HCT116 (cell line): ENCODE measurements at regions not wholly inside any gene's neighbourhood (a gene's known extent, or its start where the extent isn't known, plus 50 kb on each side); places are given as distances from the start of the nearest gene placed in this dataset.

ENCODE experiments used
- ATAC-seq: fragments of 200-7000 bp; cut with Tn5 transposase; 2 replicates; pipeline ENCODE4 v1.9.1; 2020; ENCODE audit warnings: mild to moderate bottlenecking, moderate library complexity
- BruUV-seq: library from RNA; stranded (reverse); fragments of 400-500 nt; replicated peaks from 2 replicates; lab custom pipeline; 2021; lab: Mats Ljungman, UMichigan
- CTCF ChIA-PET: fragments of 300-600 bp; sonication (Branson Sonifier 250); formaldehyde crosslinking; loops from one replicate; lab custom pipeline; 2021; ENCODE audit warnings: antibody characterized with exemption; lab: Charles Lee
- POLR2A ChIA-PET: fragments of 300-600, 350-600 bp; sonication (Branson Sonifier 250); formaldehyde crosslinking; loops from one replicate; lab custom pipeline; 2021; ENCODE audit warnings: antibody characterized with exemption; lab: Charles Lee
- RAD21 ChIA-PET, 2 experiments: fragments of 300-600 bp; sonication (Branson Sonifier 250); formaldehyde crosslinking; loops; one replicate each; lab custom pipeline; 2023; ENCODE audit warnings: low total read pairs in 2 of 2; ENCODE audit not compliant: uncharacterized antibody in 2 of 2, unreplicated experiment in 2 of 2, low non-redundant PET in 1 of 2; lab: Charles Lee
- DNase-seq: peaks from one replicate; pipeline ENCODE4 v3.0.0-alpha.2; 2010; ENCODE audit warnings: low read depth, low spot score
- H2AFZ ChIP-seq: fragments of 200-600 bp; shearing (Covaris generic), sonication (generic); 2 replicates; pipeline ENCODE4 v1.6.1; 2017; ENCODE audit warnings: low read depth, mixed run types, mixed read lengths, antibody characterized with exemption, low read length; ENCODE audit not compliant: poor library complexity, severe bottlenecking
- H3K27ac ChIP-seq: 2 replicates; pipeline ENCODE4 v1.5.1; 2012; ENCODE audit warnings: low read depth, low read length
- H3K27me3 ChIP-seq: fragments of 200-600 bp; sonication (generic); 2 replicates; pipeline ENCODE4 v1.6.1; 2016; ENCODE audit warnings: mixed run types, low read length, mixed read lengths; ENCODE audit not compliant: insufficient read depth
- H3K36me3 ChIP-seq, 2 experiments: fragments of 200-500 bp in 1 of 2; fragments of 200-600 bp in 1 of 2; sonication (Bioruptor generic) in 1 of 2; sonication (generic) in 1 of 2; 2 replicates each; pipeline versions ENCODE4 v1.5.1 to v1.6.1; 2014 to 2016; ENCODE audit warnings: low read length in 2 of 2, inconsistent platforms in 1 of 2, mixed read lengths in 1 of 2, mixed run types in 1 of 2; ENCODE audit not compliant: insufficient read depth in 2 of 2, control insufficient read depth in 1 of 2
- H3K4me1 ChIP-seq, 2 experiments: fragments of 200-600 bp in 1 of 2; sonication (generic) in 1 of 2; 2 replicates each; pipeline versions ENCODE4 v1.5.1 to v1.6.1; 2012 to 2017; ENCODE audit warnings: low read length in 2 of 2, inconsistent platforms in 1 of 2, mild to moderate bottlenecking in 1 of 2, mixed read lengths in 1 of 2, mixed run types in 1 of 2, moderate library complexity in 1 of 2; ENCODE audit not compliant: insufficient read depth in 2 of 2, control insufficient read depth in 1 of 2
- H3K4me2 ChIP-seq: fragments of 200-600 bp; sonication (generic); 2 replicates; pipeline ENCODE4 v1.6.1; 2017; ENCODE audit warnings: mixed run types, low read length, mixed read lengths
- H3K4me3 ChIP-seq, 2 experiments: fragments of 200-600 bp in 1 of 2; sonication (generic) in 1 of 2; replicated peaks in 1 of 2; 2 replicates each; pipeline ENCODE4 v1.5.1; 2011 to 2016; ENCODE audit warnings: low read length in 2 of 2, control low read depth in 1 of 2, low read depth in 1 of 2, mild to moderate bottlenecking in 1 of 2, mixed read lengths in 1 of 2, mixed run types in 1 of 2
- H3K79me2 ChIP-seq: fragments of 200-600 bp; sonication (generic); 2 replicates; pipeline ENCODE4 v1.6.1; 2017; ENCODE audit warnings: mild to moderate bottlenecking, mixed run types, low read length, moderate library complexity, mixed read lengths; ENCODE audit not compliant: insufficient read depth
- H3K9ac ChIP-seq: fragments of 200-600 bp; sonication (generic); 2 replicates; pipeline ENCODE4 v1.6.1; 2016; ENCODE audit warnings: low read length, mixed read lengths
- H3K9me2 ChIP-seq: fragments of 200-600 bp; sonication (generic), shearing (Covaris generic); 2 replicates; pipeline ENCODE4 v1.6.1; 2017; ENCODE audit warnings: mixed run types, mild to moderate bottlenecking, moderate library complexity; ENCODE audit not compliant: insufficient read depth
- H3K9me3 ChIP-seq, 2 experiments: fragments of 200-500 bp in 1 of 2; fragments of 200-600 bp in 1 of 2; sonication (Bioruptor generic) in 1 of 2; sonication (generic) in 1 of 2; 2 replicates each; pipeline ENCODE4 v1.6.1; 2014 to 2017; ENCODE audit warnings: low read length in 2 of 2, mixed read lengths in 2 of 2, inconsistent platforms in 1 of 2, low read depth in 1 of 2, mild to moderate bottlenecking in 1 of 2, mixed run types in 1 of 2, moderate library complexity in 1 of 2; ENCODE audit not compliant: control insufficient read depth in 1 of 2, insufficient read depth in 1 of 2
- H4K20me1 ChIP-seq: fragments of 200-600 bp; sonication (generic), shearing (Covaris generic); 2 replicates; pipeline ENCODE4 v1.6.1; 2017; ENCODE audit warnings: mixed run types, mild to moderate bottlenecking, moderate library complexity; ENCODE audit not compliant: insufficient read depth
- CBX3 ChIP-seq: IDR thresholded peaks from 2 replicates; pipeline ENCODE4 v1.6.1; 2012; ENCODE audit warnings: low read depth
- CEBPB ChIP-seq: IDR thresholded peaks from 2 replicates; pipeline ENCODE4 v1.6.1; 2012; ENCODE audit warnings: low read depth
- EGR1 ChIP-seq: IDR thresholded peaks from 2 replicates; pipeline ENCODE4 v1.6.1; 2012; ENCODE audit warnings: low read depth
- ELF1 ChIP-seq: IDR thresholded peaks from 2 replicates; pipeline ENCODE4 v1.6.1; 2012; ENCODE audit warnings: low read depth, borderline replicate concordance
- EZH2 ChIP-seq: fragments of 200-600 bp; sonication (generic); IDR thresholded peaks from 2 replicates; pipeline ENCODE4 v1.6.1; 2017; ENCODE audit warnings: antibody characterized with exemption, mixed run types
- JUND ChIP-seq: IDR thresholded peaks from 2 replicates; pipeline ENCODE4 v1.6.1; 2012
- POLR2A ChIP-seq: IDR thresholded peaks from 2 replicates; pipeline ENCODE4 v1.7.0; 2011; ENCODE audit warnings: borderline replicate concordance; ENCODE audit not compliant: insufficient read depth, insufficient read length; ENCODE audit errors: extremely low read depth
- POLR2AphosphoS5 ChIP-seq: IDR thresholded peaks from 2 replicates; pipeline ENCODE4 v1.6.1; 2011; ENCODE audit warnings: mild to moderate bottlenecking, low read depth, low read length, moderate library complexity
- RAD21 ChIP-seq: IDR thresholded peaks from 2 replicates; pipeline ENCODE4 v1.6.1; 2012; ENCODE audit warnings: low read depth, mild to moderate bottlenecking
- SIN3A ChIP-seq: IDR thresholded peaks from 2 replicates; pipeline ENCODE4 v1.6.1; 2012; ENCODE audit warnings: low read depth
- SP1 ChIP-seq: IDR thresholded peaks from 2 replicates; pipeline ENCODE4 v1.6.1; 2012; ENCODE audit warnings: low read depth
- TCF7L2 ChIP-seq: IDR thresholded peaks from 2 replicates; pipeline ENCODE4 v1.7.0; 2011; ENCODE audit warnings: borderline replicate concordance, inconsistent platforms; ENCODE audit not compliant: insufficient read depth, insufficient read length; ENCODE audit errors: extremely low read depth
- ZFX ChIP-seq: fragments of 450-650 bp; IDR thresholded peaks from 2 replicates; pipeline ENCODE4 v1.6.1; 2017
- ZNF274 ChIP-seq: fragments of 200-500 bp; sonication (Bioruptor generic); IDR thresholded peaks from 2 replicates; pipeline ENCODE4 v1.6.1; 2014; ENCODE audit warnings: mild to moderate bottlenecking, low read depth, low read length, inconsistent platforms
- intact Hi-C: fragments of 100-400 bp; cut with micrococcal nuclease; formaldehyde crosslinking; loops from 2 replicates; pipeline ENCODE4 v1.10.0; 2022
- TF ChIP-seq, protein P1 (sequence below), 3 experiments: fragments of 200-600 bp in 1 of 3; sonication (generic) in 1 of 3; IDR thresholded peaks in 2 of 3; conservative IDR thresholded peaks in 1 of 3; 2 replicates each; pipeline ENCODE4 v1.5.1; 2012 to 2017; ENCODE audit warnings: low read depth in 2 of 3, low read length in 2 of 3, antibody characterized with exemption in 1 of 3, borderline replicate concordance in 1 of 3, control low read depth in 1 of 3, mild to moderate bottlenecking in 1 of 3, mixed read lengths in 1 of 3, mixed run types in 1 of 3, moderate library complexity in 1 of 3; ENCODE audit not compliant: insufficient read depth in 1 of 3
- TF ChIP-seq, protein P2 (sequence below): IDR thresholded peaks from 2 replicates; pipeline ENCODE4 v1.6.1; 2011; ENCODE audit warnings: mild to moderate bottlenecking, low read length, moderate library complexity; ENCODE audit not compliant: insufficient replicate concordance; ENCODE audit errors: extremely low read depth
- TF ChIP-seq, protein P3 (sequence below): IDR thresholded peaks from 2 replicates; pipeline ENCODE4 v1.6.1; 2012; ENCODE audit warnings: low read depth
- TF ChIP-seq, protein P4 (sequence below): IDR thresholded peaks from 2 replicates; pipeline ENCODE4 v1.6.1; 2012

DNA sequence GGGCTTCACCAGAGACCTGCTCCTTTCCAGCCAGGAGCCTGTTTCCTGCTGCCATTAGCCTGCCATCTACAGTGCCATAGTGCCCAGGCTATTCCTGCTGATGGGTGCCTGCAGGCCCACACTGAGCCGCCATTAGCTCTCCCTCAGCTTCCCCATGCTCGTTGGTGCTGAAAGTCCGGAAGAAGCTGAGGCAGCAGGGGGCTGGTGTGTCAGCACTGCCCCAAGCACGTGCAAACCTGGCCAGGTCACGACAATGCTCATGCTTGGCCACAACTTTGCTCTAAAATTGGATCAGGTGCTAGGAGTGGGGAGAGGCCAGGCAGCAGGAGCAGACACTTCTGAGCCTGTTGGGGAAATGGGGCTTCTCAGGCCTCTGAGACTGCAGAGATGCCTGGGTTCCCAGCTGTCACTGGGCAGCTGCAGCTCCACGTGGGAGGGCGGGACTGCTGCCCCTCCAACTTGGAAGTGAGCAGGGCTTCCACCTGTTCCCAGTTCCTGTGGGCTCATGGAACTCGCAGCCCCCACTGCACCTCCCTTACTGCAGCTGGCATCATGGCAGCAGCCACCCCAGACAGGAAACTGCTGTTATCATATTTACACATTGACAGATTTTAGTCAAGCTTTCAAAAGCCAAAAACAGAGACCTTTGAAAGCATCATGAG is 913.9 kb downstream of the FSTL5 start:
- POLR2A ChIA-PET, result no interaction called here

More for the DNA sequence above, 913.9 kb downstream of the FSTL5 start:
- intact Hi-C loops, result loop anchor here (5.0 to 10.0 kb wide), 4 partner anchors 702 to 1763 kb away; partner anchors contain the start of gene FSTL5
- H4K20me1 ChIP-seq, result no peaks in the 10 kb centered on the region
- no peak overlapping the region for H2AFZ ChIP-seq
- ChIA-PET RAD21 (no interaction called here), CTCF (no interaction called here)
- no TSS peak for BruUV-seq
- H3K36me3 ChIP-seq, result no peaks in the 10 kb centered on the region
- H3K9me2 ChIP-seq, result no peaks in the 10 kb centered on the region
- H3K4me1 ChIP-seq, result no peaks in the 10 kb centered on the region
- no peak for ATAC-seq
- TF ChIP-seq JUND (no peak), POLR2A (no peak), POLR2AphosphoS5 (no peak), EZH2 (no peak), CBX3 (no peak), ZNF274 (no peak), SIN3A (no peak), CEBPB (no peak), SP1 (no peak), RAD21 (no peak), ELF1 (no peak), EGR1 (no peak), ZFX (no peak), TCF7L2 (no peak)
- TF ChIP-seq, protein P1, sequence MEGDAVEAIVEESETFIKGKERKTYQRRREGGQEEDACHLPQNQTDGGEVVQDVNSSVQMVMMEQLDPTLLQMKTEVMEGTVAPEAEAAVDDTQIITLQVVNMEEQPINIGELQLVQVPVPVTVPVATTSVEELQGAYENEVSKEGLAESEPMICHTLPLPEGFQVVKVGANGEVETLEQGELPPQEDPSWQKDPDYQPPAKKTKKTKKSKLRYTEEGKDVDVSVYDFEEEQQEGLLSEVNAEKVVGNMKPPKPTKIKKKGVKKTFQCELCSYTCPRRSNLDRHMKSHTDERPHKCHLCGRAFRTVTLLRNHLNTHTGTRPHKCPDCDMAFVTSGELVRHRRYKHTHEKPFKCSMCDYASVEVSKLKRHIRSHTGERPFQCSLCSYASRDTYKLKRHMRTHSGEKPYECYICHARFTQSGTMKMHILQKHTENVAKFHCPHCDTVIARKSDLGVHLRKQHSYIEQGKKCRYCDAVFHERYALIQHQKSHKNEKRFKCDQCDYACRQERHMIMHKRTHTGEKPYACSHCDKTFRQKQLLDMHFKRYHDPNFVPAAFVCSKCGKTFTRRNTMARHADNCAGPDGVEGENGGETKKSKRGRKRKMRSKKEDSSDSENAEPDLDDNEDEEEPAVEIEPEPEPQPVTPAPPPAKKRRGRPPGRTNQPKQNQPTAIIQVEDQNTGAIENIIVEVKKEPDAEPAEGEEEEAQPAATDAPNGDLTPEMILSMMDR (IDR thresholded peaks at IDR 0.05 in 2 of 3, conservative IDR thresholded peaks at IDR 0.05 in 1 of 3; ENCODE audit: borderline replicate concordance in 1 of 3, insufficient read depth in 1 of 3, low read depth in 2 of 3, low read length in 2 of 3), result no peak
- TF ChIP-seq, protein P2, sequence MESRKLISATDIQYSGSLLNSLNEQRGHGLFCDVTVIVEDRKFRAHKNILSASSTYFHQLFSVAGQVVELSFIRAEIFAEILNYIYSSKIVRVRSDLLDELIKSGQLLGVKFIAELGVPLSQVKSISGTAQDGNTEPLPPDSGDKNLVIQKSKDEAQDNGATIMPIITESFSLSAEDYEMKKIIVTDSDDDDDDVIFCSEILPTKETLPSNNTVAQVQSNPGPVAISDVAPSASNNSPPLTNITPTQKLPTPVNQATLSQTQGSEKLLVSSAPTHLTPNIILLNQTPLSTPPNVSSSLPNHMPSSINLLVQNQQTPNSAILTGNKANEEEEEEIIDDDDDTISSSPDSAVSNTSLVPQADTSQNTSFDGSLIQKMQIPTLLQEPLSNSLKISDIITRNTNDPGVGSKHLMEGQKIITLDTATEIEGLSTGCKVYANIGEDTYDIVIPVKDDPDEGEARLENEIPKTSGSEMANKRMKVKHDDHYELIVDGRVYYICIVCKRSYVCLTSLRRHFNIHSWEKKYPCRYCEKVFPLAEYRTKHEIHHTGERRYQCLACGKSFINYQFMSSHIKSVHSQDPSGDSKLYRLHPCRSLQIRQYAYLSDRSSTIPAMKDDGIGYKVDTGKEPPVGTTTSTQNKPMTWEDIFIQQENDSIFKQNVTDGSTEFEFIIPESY, result no peak
- TF ChIP-seq, protein P3, sequence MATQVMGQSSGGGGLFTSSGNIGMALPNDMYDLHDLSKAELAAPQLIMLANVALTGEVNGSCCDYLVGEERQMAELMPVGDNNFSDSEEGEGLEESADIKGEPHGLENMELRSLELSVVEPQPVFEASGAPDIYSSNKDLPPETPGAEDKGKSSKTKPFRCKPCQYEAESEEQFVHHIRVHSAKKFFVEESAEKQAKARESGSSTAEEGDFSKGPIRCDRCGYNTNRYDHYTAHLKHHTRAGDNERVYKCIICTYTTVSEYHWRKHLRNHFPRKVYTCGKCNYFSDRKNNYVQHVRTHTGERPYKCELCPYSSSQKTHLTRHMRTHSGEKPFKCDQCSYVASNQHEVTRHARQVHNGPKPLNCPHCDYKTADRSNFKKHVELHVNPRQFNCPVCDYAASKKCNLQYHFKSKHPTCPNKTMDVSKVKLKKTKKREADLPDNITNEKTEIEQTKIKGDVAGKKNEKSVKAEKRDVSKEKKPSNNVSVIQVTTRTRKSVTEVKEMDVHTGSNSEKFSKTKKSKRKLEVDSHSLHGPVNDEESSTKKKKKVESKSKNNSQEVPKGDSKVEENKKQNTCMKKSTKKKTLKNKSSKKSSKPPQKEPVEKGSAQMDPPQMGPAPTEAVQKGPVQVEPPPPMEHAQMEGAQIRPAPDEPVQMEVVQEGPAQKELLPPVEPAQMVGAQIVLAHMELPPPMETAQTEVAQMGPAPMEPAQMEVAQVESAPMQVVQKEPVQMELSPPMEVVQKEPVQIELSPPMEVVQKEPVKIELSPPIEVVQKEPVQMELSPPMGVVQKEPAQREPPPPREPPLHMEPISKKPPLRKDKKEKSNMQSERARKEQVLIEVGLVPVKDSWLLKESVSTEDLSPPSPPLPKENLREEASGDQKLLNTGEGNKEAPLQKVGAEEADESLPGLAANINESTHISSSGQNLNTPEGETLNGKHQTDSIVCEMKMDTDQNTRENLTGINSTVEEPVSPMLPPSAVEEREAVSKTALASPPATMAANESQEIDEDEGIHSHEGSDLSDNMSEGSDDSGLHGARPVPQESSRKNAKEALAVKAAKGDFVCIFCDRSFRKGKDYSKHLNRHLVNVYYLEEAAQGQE, result no peak
- TF ChIP-seq, protein P4, sequence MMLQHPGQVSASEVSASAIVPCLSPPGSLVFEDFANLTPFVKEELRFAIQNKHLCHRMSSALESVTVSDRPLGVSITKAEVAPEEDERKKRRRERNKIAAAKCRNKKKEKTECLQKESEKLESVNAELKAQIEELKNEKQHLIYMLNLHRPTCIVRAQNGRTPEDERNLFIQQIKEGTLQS, result no peak
- no peak overlapping the region for H3K9ac ChIP-seq
- H3K79me2 ChIP-seq, result no peaks in the 10 kb centered on the region
- no peak overlapping the region for H3K4me2 ChIP-seq
- DNase-seq, result no peak
- no peaks in the 10 kb centered on the region for H3K27me3 ChIP-seq
- no peak overlapping the region for H3K27ac ChIP-seq
- H3K9me3 ChIP-seq, result peaks cover 0 to 2% of the 10 kb centered on the region in 2 experiments; a peak in 1 of 4 replicates
- H3K4me3 ChIP-seq, result no peak overlapping the region
